ENCODE measurements at regions not wholly inside any gene's neighbourhood (a gene's known extent, or its start where the extent isn't known, plus 50 kb on each side); places are given as distances from the start of the nearest gene placed in this dataset.
A peak's percentile ranks its signal among the peaks of the same experiment; 100 is the strongest.

DNA sequence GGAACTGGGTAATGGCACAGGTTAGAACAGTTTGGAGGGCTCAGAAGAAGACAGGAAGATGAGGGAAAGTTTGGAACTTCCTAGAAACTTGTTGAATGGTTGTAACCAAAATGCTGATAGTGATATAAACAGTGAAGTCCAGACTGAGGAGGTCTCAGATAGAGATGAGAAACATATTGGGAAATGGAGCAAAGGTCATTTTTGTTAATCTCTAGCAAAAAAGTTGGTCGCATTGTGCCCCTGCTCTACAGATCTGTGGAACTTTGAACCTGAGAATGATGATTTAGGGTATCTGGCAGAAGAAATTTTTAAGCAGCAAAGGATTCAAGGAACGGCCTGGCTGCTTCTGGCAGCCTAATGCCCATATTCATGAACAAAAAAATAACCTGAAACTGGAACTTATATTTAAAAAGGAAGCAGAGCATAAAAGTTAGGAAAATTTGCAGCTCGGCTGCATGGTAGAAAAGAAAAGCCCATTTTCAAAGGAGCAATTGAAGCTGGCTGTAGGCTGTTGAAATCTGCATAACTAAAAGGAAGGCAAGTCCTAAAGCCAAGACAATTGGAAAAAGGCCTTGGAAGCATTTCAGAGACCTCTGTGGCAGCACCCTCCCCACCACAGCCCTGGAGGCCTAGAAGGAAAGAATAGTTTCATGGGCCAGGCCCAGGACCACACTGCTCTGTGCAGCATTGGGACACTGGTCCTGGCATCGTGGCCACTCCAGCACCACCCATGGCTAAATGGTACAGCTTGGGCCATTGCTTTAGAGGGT is 182.6 kb upstream of the CD96 start:
- no peak for DNase-seq

DNA sequence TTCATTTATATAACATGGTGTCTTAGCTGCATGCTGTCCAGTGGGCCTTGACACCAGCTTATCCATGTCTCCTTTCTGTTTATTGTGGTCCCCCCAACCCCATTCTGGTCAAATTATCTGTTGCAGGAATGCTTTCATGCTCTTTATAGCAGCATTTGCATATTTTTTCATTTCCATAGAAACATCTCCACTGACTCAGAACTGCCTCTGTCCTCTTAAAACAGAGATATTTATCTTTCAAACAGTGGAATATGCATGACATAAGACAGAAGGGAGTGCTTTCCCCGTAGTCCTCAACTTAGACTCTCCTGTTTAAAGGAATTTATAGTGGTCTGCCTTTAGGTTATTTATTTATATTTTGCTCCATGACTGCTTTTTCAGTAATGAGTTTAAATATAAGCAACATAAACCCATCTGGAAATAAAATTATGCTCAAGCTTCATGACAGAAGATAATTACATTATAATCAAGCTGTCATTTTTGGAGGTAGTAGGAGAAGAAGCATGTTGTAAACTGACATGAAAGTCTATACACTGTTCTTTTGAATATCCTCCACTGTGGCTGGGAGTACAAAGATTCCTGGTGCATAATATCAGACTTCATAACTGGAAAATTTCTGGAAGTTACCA is 179.5 kb upstream of the CD96 start:
- no peak for DNase-seq

DNA sequence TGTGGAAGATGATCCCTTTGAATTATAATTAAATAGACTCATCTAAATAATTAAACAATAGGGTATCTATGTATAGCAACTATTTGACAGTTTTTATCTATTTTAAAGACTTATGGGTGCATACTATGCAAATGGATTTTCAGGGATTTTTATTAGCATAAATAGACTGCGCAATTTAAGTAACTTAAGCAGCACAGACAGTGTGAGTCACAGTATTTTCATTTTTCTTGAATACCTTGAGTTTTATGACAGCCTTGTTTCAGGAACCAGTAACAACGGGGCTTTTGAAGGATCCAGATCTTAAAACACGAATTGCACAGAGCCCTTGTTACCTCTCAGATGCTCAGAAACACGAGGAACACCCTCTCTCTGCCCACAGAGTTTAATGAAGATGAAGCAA is 175.5 kb upstream of the CD96 start:
- DNase-seq = no peak

DNA sequence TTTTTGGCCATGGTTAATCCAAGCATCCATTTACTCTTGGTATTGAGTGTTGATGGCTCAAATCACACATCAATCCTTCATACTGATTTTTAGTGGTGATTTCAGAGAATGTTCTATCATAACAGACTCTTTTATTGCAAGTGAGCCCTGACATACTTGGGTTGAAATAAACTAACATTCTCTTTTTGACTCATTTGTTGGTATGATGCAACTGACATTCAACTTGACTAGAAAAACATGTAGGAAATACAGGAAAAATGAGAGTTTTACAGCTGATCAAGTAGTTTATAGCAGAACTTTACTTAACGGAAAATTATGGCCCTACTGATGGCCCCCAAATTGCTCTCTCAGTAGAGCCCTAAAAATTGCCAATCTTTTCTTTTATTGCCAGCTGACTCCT is 173.9 kb upstream of the CD96 start:
- DNase-seq = no peak

DNA sequence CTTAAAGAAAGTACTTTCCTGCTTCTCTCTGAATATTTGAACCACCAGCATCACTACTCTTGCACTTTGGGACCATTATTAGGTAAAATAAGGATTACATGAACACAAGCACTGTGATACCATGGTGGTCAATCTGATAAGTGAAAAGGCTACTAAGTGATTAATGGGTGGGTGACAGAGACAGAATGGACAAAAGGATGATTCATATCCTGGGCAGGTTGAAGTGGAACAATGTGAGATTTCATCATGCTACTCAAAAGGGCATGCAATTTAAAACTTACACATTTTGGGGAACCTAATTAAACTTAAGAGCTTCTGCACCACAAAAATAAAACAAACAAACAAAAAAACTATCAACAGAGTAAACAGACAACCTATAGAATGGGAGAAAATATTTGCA is 172.0 kb upstream of the CD96 start:
- DNase-seq = no peak

DNA sequence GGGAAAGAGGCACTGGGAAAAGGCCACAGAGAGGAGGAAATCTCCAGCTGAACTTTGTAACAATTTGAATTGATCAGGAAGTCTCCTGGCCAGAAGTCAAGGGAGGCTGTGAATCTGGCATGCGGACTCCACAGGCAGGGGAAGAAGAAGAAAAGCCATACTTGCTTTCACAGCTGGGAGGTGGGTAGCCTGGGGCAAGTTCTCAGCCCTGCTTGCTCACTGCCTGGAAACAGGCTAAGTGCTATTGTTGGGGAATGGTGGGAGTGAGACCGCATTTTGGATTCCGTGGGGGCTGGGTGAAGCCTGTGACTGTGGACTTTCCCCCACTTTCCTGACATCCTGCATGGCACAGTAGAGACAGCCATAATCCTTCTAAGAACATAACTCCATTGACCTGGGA is 168.8 kb upstream of the CD96 start:
- DNase-seq = no peak

DNA sequence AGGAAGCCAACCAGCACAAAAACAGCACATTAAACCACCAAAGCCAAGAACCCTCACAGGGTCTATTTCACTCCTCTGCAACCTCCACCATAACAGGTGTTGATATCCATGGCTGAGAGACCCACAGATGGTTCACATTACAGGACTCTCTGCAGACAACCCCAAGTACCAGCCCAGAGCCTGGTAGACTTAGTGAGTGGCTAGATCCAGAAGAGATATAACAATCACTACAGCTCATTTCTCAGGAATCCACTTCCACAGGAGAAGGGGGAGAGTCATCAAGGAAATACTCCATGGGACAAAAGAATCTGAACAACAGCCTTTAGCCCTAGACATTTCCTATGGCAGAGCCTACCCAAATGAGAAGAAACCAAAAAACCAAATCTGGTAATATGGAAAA is 168.1 kb upstream of the CD96 start:
- no peak for DNase-seq

- no peak for DNase-seq
Observed at GRCh38 chr3:111385971-111386495, 156.0 kb upstream of the CD96 start.

DNA sequence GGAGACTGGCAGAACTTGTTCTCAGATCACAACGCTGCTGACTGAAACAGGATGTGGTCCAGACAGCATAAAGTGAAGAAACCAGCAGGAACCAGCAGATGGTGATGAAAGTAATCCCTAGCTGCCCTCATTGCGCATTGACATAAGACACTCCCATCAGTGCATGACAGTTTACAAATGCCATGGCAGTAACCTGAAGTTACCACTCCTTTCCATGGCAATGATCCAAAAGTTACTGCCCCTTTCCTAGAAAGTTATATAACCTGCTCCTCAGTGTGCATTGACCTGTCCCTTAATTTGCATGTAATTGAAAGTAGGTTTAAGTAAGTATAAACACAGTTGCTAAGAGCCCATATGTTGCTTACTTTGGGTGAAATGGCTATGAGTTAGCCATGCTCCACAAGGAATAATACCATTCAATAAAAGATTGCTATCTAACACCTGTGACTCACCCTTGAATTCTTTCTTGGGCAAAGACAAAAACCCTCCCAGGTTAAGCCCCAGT is 149.1 kb upstream of the CD96 start:
- no peak for DNase-seq

GRCh38 chr3:111412656-111413055 is 129.3 kb upstream of the CD96 start:
- no peak for DNase-seq

- DNase-seq = peak; percentile 2
Observed at GRCh38 chr3:111414531-111414930, 127.5 kb upstream of the CD96 start.

DNA sequence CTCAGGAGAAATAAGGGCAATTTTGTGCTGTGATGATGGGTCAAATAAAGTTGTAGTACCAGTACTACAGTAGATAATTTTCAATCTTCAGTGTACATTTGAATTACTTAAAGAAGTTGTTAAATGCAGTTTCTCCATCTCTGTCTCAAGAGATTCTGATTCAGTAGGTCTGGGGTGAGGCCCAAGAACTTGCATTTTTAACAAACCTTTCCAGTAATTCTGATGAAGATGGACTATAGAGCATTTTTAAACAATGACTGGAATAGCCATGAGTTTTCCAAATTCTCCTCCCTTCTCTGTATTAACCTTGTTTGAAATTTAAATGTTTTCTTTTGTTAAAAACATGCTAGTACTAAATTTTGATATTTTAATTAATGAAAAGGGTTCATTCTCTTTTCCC is 127.0 kb upstream of the CD96 start:
- DNase-seq = peak; percentile 11

DNA sequence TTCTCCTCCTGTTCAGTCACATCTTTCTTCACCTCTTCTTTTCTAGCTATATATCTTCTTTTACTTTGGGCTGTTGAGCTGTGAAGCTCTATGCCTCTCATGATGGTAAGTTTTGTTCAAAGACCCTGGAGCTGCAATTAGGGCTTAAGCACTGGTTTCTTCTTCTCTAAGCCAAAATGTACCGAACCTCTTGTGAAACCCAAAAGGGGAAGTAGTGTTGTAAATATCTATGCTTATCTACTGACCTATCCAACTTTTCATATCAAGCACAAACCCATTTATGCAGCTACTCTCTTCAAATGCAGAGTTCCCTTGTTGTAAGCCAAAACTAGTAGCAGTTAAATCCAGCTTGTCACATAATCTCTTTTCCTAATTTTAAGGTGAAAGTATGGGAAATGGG is 123.6 kb upstream of the CD96 start:
- DNase-seq = no peak

GRCh38 chr3:111428301-111428700 is 113.7 kb upstream of the CD96 start:
- DNase-seq = no peak

DNA sequence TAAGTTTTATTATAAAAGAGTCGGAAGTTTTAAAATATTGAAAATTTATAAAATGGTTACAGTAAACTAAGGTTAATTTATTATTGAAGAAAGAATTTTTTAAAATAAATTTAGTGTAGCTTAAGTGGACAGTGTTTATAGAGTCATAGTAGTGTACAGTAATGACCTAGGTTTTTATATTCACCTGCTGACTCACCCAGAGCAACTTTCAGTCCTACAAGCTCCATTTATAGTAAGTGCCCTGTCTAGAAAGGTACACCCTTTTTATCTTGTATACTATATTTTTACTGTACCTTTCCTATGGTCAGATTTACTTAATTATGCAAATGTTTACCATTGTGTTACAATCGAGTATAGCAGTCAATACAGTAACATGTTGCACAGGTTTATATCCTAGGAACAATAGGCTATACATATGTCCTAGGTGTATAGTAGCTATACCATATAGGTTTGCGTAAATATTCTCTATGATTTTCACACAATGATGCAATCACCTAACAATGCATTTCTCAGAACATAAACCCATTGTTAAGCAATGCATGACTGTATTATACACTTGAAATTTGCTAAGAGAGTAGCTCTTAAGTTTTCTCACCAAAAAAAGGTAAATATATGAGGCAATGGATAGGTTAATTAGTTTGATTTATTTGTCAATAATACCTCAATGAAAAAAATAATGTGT is 106.9 kb upstream of the CD96 start:
- DNase-seq = no peak

DNA sequence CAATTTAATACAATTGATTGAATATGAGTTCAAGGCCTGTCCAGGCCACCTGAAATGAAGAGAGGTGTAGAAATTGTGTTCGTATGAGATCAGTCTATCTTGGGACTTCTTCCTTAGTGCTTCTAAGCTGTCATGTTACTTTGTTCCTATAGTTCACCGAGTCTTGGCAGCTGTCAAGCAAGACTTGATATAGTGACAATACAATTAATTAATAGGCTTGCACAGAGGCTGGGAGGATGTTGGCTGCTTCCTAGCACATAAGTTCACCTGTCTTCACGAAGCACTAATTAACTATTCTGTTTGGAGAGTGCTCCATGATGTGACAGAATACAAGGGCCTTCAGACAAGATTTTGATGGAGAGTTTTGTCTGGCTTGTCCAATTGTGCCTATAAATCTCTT is 103.7 kb upstream of the CD96 start:
- DNase-seq = no peak

DNA sequence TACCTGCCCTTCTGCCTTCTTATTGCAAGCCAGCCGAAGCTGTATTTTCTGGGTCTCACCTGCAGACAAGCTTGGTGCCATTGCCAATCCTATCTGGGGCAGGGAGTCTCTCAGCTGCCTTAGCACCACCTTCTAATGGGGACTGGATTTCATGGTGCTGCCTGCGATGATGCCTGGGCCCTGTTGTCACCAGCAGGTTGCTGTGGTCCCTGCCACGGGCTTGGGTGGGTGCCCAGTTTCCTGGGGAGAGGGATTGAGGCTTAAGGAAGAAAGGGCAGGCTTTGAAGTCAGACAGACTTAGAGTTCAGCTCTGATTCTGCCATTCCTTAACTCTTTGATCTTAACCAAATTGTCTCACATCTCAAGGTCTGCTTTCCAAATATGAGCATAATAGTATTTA is 87.4 kb upstream of the CD96 start:
- DNase-seq = no peak

DNA sequence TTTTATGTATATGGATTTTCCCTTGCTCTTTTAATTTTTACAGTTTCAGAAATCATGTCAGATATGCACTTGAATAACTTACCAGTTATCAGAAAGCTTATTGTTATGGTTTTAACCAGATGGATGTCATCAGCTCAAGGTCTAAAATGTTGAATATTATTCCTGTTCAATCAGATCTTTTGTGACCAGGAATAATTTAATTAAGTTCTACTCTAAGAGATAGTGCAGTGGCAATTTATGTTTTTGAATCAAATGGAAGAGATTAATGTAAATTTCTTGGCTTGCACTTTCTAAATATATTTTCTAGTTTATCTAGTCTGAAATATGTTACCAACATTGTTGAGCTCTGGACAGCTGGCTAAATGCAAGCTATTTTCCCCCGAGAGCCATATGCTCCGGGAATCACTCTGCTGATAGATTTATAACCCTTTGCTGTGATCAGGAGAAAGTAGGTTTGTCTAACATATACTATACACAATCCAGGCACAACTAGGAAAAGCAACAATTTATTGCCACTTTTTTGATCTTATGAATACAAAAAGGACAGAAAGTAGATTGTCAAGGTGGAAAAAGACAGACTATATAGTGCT is 76.8 kb upstream of the CD96 start:
- no peak for DNase-seq

DNA sequence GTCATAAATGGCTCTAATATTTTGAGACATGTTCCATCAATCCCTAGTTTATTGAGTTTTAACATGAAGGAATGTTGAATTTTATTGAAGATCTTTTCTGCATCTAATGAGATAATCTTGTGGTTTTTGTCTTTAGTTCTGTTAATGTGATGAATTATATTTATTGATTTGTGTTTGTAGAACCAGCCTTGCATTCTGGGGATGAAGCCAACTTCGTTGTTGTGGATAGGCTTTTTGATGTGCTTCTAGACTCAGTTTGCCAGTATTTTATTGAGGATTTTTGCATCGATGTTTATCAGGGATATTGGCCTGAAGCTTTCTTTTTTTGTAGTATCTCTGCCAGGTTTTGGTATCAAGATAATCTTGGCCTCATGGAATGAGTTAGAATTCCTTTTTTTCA is 72.0 kb upstream of the CD96 start:
- no peak for DNase-seq

DNA sequence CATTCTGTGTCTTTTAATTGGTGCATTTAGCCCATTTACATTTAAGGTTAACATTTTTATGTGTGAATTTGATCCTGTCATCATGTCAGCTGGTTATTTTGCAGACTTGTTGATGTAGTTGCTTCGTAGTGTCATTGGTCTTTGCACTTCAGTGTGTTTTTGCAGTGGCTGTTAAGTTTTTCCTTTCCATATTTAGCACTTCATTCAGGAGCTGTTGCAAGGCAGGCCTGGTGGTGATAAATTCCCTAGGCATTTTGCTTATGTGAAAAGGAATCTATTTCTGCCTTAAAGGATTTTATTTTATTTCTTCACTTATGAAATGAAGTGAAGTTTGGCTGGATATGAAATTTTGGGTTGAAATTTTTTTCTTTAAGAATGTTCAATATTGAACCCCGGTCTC is 70.2 kb upstream of the CD96 start:
- no peak for DNase-seq

DNA sequence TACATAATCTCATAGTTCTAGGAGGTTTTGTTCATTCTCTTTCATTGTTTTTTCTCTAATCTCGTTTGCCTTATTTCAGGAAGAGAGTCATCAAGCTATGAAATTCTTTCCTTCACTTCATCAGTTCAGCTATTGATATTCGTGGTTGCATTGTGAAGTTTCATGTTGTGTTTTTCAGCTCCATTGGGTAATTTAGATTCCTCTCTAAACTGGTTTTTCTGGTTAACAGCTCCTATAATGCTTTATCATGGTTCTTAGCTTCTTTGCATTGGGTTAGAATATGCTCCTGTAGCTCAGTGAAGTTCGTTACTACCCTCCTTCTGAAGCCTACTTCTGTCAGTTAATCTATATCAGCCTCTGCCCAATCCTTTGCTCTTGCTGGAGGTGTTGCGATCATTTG is 69.4 kb upstream of the CD96 start:
- no peak for DNase-seq

GRCh38 chr3:111473550-111473949 is 68.4 kb upstream of the CD96 start:
- no peak for DNase-seq

- no peak for DNase-seq
Observed at GRCh38 chr3:111476701-111477100, 65.3 kb upstream of the CD96 start.

Measured in hindlimb muscle (tissue), 1 donor.